ENCODE measurements at regions not wholly inside any gene's neighbourhood (a gene's known extent, or its start where the extent isn't known, plus 50 kb on each side); places are given as distances from the start of the nearest gene placed in this dataset.

DNA sequence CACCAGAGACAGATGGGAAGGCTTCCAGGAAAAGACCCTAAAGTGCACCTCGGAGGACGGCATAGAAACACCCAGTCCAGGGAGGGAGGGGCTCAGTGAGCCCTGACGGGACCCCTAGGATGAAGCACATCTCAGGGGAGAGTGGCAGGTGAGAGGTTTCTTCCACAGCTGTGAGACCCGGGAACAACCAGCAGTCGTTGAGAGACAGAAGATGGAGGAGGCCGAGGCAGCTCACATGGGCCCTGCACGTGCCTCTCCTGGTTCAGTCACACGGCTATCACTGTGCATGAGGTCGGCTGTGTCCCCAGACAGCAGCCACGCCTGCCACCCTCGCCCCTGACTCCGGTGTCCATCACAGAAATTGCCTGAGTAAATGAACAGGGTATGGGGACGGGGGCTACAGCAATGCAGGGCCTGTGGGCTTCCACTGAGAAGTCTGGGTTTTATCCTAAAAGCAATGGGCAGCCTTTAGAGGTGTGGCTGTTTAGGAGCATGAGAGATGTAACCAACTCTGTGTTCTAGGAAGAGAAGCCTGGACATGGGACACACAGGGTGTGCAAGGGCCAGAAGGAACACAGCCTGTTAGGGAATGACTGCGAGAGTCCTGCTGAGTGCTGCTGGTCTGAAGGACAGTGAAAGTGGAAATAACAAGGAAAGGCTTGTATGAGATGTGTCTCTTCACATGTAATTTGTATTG, 102.0 kb downstream of the TMEM18 start:
- peaks cover 9% of the 10 kb centered on the region for H3K27me3 Mint-ChIP-seq (ENCODE audit: low read depth)
- TF ChIP-seq, protein P1, sequence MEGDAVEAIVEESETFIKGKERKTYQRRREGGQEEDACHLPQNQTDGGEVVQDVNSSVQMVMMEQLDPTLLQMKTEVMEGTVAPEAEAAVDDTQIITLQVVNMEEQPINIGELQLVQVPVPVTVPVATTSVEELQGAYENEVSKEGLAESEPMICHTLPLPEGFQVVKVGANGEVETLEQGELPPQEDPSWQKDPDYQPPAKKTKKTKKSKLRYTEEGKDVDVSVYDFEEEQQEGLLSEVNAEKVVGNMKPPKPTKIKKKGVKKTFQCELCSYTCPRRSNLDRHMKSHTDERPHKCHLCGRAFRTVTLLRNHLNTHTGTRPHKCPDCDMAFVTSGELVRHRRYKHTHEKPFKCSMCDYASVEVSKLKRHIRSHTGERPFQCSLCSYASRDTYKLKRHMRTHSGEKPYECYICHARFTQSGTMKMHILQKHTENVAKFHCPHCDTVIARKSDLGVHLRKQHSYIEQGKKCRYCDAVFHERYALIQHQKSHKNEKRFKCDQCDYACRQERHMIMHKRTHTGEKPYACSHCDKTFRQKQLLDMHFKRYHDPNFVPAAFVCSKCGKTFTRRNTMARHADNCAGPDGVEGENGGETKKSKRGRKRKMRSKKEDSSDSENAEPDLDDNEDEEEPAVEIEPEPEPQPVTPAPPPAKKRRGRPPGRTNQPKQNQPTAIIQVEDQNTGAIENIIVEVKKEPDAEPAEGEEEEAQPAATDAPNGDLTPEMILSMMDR (IDR thresholded peaks at IDR 0.05; ENCODE audit: unreplicated experiment in 3 of 3): no peak
- H3K27ac Mint-ChIP-seq: no peak overlapping the region
- H3K9me3 Mint-ChIP-seq: peaks cover 55% of the 10 kb centered on the region
- H3K4me3 Mint-ChIP-seq: no peak overlapping the region
- peaks cover 6% of the 10 kb centered on the region for H3K4me1 Mint-ChIP-seq
- no peaks in the 10 kb centered on the region for H3K36me3 Mint-ChIP-seq (ENCODE audit: low read depth)

DNA sequence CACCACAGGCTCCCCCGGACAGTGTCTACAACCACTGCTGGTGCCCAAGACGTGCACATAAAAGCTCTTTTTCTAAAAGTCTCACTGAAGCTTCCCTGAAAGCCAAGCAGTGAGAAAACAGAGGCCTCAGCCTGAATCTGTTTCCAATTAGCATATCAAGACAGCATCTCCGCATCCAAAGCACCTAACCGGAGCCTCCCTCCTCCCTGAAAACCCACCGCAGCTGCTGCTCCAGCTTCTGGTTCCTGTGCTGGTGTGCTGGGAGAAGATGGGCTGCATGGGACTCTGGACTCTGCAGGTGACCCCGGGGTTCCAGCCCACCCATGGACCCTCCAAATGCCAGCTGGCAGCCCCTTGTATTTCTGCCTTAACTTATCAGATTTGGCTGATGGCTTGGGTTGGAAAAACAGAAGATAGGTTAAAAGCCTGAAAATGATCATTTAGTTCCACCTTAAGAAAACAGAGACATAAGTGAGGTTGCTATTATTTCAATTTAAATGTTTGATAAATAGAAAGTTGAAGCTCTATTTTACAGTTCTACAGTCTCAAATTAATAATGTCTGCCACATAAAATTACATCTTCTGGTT, 103.3 kb downstream of the TMEM18 start:
- Mint-ChIP-seq H3K9me3 (peaks cover 57% of the 10 kb centered on the region), H3K4me1 (peaks cover 19% of the 10 kb centered on the region), H3K36me3 (ENCODE audit: low read depth) (no peaks in the 10 kb centered on the region), H3K4me3 (no peak overlapping the region), H3K27me3 (ENCODE audit: low read depth) (peaks cover 9% of the 10 kb centered on the region), H3K27ac (peak overlapping the region in 1 of 3 experiments; percentile 22)
- TF ChIP-seq, protein P1 (IDR thresholded peaks at IDR 0.05; ENCODE audit: unreplicated experiment in 3 of 3): no peak

DNA sequence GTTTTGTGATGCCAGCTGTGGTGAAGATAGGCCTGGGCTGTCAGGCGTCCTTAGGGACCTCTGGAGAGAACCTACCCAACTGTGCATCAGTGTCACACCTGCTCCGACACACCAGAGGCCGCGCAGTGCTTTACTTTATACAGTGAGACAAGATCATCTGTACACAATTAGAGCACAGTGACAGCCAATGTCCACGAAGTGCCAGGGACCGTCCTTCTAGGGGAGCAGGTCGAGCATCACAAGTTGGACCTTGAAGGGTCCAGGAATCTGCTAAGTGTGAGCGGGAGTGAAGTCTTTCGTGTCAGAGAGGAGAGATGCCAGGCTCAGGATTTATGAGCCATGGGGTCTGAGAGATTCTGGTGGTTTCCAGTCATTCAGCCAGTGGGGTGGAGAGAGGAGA, 104.2 kb downstream of the TMEM18 start:
- no peaks in the 10 kb centered on the region for H3K36me3 Mint-ChIP-seq (ENCODE audit: low read depth)
- peak overlapping the region in 1 of 3 experiments; percentile 22 for H3K27ac Mint-ChIP-seq
- no peak overlapping the region for H3K4me3 Mint-ChIP-seq
- H3K4me1 Mint-ChIP-seq: peaks cover 27% of the 10 kb centered on the region
- peaks cover 12% of the 10 kb centered on the region for H3K27me3 Mint-ChIP-seq (ENCODE audit: low read depth)
- TF ChIP-seq, protein P1 (IDR thresholded peaks at IDR 0.05; ENCODE audit: unreplicated experiment in 3 of 3): no peak
- peaks cover 53% of the 10 kb centered on the region for H3K9me3 Mint-ChIP-seq

DNA sequence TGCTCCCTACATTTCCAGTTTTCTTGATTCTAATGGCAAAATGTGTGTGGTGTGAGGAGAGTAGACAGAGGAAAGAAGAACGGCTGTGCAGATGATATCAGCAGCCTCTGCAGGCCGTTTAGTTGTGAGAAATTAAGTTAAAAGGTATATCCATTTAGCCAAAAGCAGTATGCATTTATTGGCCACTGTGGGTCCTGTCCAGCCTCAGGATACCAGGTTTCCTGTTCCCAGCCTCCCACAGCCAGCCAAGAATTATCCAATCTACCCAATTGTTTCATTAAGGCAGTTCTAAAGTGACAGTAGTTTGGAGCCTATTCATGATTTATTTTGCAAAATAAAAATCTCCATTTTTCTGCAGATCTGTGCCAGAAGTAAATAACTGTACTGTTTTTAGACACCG, 107.5 kb downstream of the TMEM18 start:
- Mint-ChIP-seq H3K27ac (peak overlapping the region in 2 of 3 experiments; percentile 94 to 99), H3K4me1 (peaks cover 45% of the 10 kb centered on the region), H3K9me3 (peaks cover 36% of the 10 kb centered on the region), H3K27me3 (ENCODE audit: low read depth) (peaks cover 14% of the 10 kb centered on the region), H3K36me3 (ENCODE audit: low read depth) (no peaks in the 10 kb centered on the region), H3K4me3 (peak overlapping the region in 1 of 3 experiments; percentile 35)
- TF ChIP-seq, protein P1 (IDR thresholded peaks at IDR 0.05; ENCODE audit: unreplicated experiment in 3 of 3): no peak

DNA sequence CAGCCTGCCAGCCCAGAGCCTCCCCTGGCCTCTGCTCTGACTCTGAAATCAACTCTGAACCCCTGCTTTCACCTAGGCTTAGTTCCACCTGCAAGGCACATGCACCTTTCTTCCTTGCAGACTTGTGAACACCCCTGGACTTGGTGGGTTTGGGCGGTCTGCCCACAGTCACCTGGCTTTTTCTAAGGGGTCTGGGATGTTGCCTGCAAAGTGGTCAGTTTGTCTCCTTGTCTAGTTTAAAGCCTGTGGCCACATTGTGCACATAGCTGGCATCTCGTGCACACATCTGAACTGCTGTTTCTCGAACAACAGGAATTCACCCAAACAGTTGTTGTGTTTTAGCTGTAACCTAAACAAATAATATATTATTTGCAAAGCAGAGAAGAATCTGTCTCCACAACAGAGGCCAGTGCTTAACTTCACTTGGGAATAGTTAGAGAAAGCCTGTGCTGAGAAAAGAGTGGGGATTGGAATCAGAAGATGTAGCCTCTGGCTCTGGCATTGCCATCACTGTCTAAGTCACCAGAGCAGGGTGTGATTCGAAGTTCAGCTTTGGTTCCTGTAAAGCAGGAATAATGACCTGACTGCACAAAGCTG, 108.5 kb downstream of the TMEM18 start:
- Mint-ChIP-seq H3K9me3 (peaks cover 31% of the 10 kb centered on the region), H3K36me3 (ENCODE audit: low read depth) (no peaks in the 10 kb centered on the region), H3K27me3 (ENCODE audit: low read depth) (peaks cover 15% of the 10 kb centered on the region), H3K27ac (peak overlapping the region; percentile 83 to 99 (median 94)), H3K4me1 (peaks cover 45% of the 10 kb centered on the region), H3K4me3 (peak overlapping the region in 1 of 3 experiments; percentile 5)
- TF ChIP-seq, protein P1 (IDR thresholded peaks at IDR 0.05; ENCODE audit: unreplicated experiment in 3 of 3): no peak
